BE2C (cell line): ENCODE measurements at regions not wholly inside any gene's neighbourhood (a gene's known extent, or its start where the extent isn't known, plus 50 kb on each side); places are given as distances from the start of the nearest gene placed in this dataset.
"Not testable (repeated sequence)": the region's sequence is repeated elsewhere in the genome, so short reads cannot be mapped to it uniquely, and the experiment has no call there.

ENCODE experiments used
- DNase-seq: peaks from one replicate; pipeline ENCODE4 v3.0.0-alpha.2; 2020
- H3K27me3 ChIP-seq: fragments of 250-450 bp; sonication (Bioruptor Pico); 2 replicates; pipeline ENCODE4 v1.5.1; 2020; ENCODE audit warnings: mild to moderate bottlenecking
- H3K36me3 ChIP-seq: fragments of 250-450 bp; sonication (Bioruptor Pico); 2 replicates; pipeline ENCODE4 v1.5.1; 2020; ENCODE audit warnings: mild to moderate bottlenecking
- H3K4me1 ChIP-seq: fragments of 250-450 bp; sonication (Bioruptor Pico); 2 replicates; pipeline ENCODE4 v1.5.1; 2020
- H3K4me3 ChIP-seq: 2 replicates; pipeline ENCODE4 v1.5.1; 2011; ENCODE audit warnings: low read depth, low read length
- H3K9me3 ChIP-seq: fragments of 250-450 bp; sonication (Bioruptor Pico); 2 replicates; pipeline ENCODE4 v1.5.1; 2020
- CTCF ChIP-seq: IDR thresholded peaks from 2 replicates; pipeline ENCODE4 v1.5.1; 2012; ENCODE audit warnings: mild to moderate bottlenecking, low read depth, low read length

- Histone ChIP-seq H3K4me1 (no peaks in the 10 kb centered on the region), H3K36me3 (no peaks in the 10 kb centered on the region), H3K4me3 (no peak overlapping the region), H3K9me3 (no peaks in the 10 kb centered on the region), H3K27me3 (no peaks in the 10 kb centered on the region)
- no peak for TF ChIP-seq CTCF
- no peak for DNase-seq
Measured at GRCh38 chr4:159689526-159689925, 586.6 kb downstream of the RAPGEF2 start.

- no peak for TF ChIP-seq CTCF
- H3K4me1 ChIP-seq: no peaks in the 10 kb centered on the region
- DNase-seq: no peak
- no peaks in the 10 kb centered on the region for H3K36me3 ChIP-seq
- no peaks in the 10 kb centered on the region for H3K27me3 ChIP-seq
- H3K4me3 ChIP-seq: no peak overlapping the region
- no peaks in the 10 kb centered on the region for H3K9me3 ChIP-seq
Measured at GRCh38 chr4:159697322-159698283, 594.7 kb downstream of the RAPGEF2 start.

- DNase-seq: no peak
- Histone ChIP-seq H3K4me1 (no peaks in the 10 kb centered on the region), H3K27me3 (no peaks in the 10 kb centered on the region), H3K9me3 (no peaks in the 10 kb centered on the region), H3K36me3 (no peaks in the 10 kb centered on the region), H3K4me3 (no peak overlapping the region)
- TF ChIP-seq CTCF: no peak
Measured at GRCh38 chr4:159698336-159698735, 595.5 kb downstream of the RAPGEF2 start.

- peaks cover 12% of the 10 kb centered on the region for H3K4me1 ChIP-seq
- no peaks in the 10 kb centered on the region for H3K36me3 ChIP-seq
- no peaks in the 10 kb centered on the region for H3K27me3 ChIP-seq
- no peak for TF ChIP-seq CTCF
- no peak for DNase-seq
- no peaks in the 10 kb centered on the region for H3K9me3 ChIP-seq
- no peak overlapping the region for H3K4me3 ChIP-seq
Measured at GRCh38 chr4:159702200-159702599, 599.3 kb downstream of the RAPGEF2 start.

- no peaks in the 10 kb centered on the region for H3K9me3 ChIP-seq
- peak overlapping the region; percentile 4 for H3K4me3 ChIP-seq
- no peaks in the 10 kb centered on the region for H3K36me3 ChIP-seq
- no peak for DNase-seq
- H3K27me3 ChIP-seq: no peaks in the 10 kb centered on the region
- no peak for TF ChIP-seq CTCF
- peaks cover 21% of the 10 kb centered on the region for H3K4me1 ChIP-seq
Measured at GRCh38 chr4:159705334-159705733, 602.5 kb downstream of the RAPGEF2 start.

- H3K27me3 ChIP-seq: no peaks in the 10 kb centered on the region
Measured at GRCh38 chr4:159706704-159707103, 603.8 kb downstream of the RAPGEF2 start.

GRCh38 chr4:159715180-159715579 lies 612.3 kb downstream of the RAPGEF2 start:
- not testable (repeated sequence) for H3K9me3 ChIP-seq, H3K36me3 ChIP-seq, DNase-seq, H3K4me1 ChIP-seq, H3K4me3 ChIP-seq, H3K27me3 ChIP-seq

More at GRCh38 chr4:159706704-159707103, 603.8 kb downstream of the RAPGEF2 start:
- Histone ChIP-seq H3K9me3 (no peaks in the 10 kb centered on the region), H3K4me3 (no peak overlapping the region), H3K36me3 (no peaks in the 10 kb centered on the region), H3K4me1 (peaks cover 21% of the 10 kb centered on the region)
- no peak for TF ChIP-seq CTCF
- peak; percentile 14 for DNase-seq
